T-cell (primary cell): ENCODE measurements at regions not wholly inside any gene's neighbourhood (a gene's known extent, or its start where the extent isn't known, plus 50 kb on each side); places are given as distances from the start of the nearest gene placed in this dataset.
A peak's percentile ranks its signal among the peaks of the same experiment; 100 is the strongest.

Source experiments
- ATAC-seq, 4 experiments: fragments of 200-7000 bp in 3 of 4; fragments of 150-1000 bp in 1 of 4; cut with Tn5 transposase; replicated peaks in 1 of 4; 1 replicate in 3 of 4; 2 replicates in 1 of 4; pipeline ENCODE4 v1.10.0; 2021; ENCODE audit warnings: moderate library complexity in 3 of 4, mild to moderate bottlenecking in 2 of 4, moderate number of reproducible peaks in 1 of 4
- CTCF ChIA-PET, 2 donors: fragments of 300-600 bp; sonication (Branson Sonifier 250); formaldehyde crosslinking; loops; one replicate each; lab custom pipeline; 2022; ENCODE audit warnings: antibody characterized with exemption in 2 of 2; lab: Charles Lee
- POLR2A ChIA-PET, 2 donors: fragments of 300-600 bp; sonication (Branson Sonifier 250); formaldehyde crosslinking; loops; one replicate each; lab custom pipeline; 2022; ENCODE audit warnings: antibody characterized with exemption in 2 of 2; lab: Charles Lee
- DNase-seq, 35 experiments: peaks; one replicate each; pipeline versions ENCODE4 v3.0.0 to v3.0.0-alpha.2; 2013 to 2023
- H3K27ac ChIP-seq: one replicate; pipeline ENCODE4 v1.5.1; 2013; ENCODE audit warnings: low read length
- H3K27me3 ChIP-seq, 2 experiments: replicated peaks in 1 of 2; 1 replicate in 1 of 2; 2 replicates in 1 of 2; pipeline versions ENCODE4 v1.6.1 to v1.7.0; 2013; ENCODE audit warnings: low read length in 1 of 2, mixed read lengths in 1 of 2; ENCODE audit not compliant: control insufficient read depth in 2 of 2, insufficient read depth in 2 of 2; ENCODE audit errors: extremely low read depth in 1 of 2
- H3K36me3 ChIP-seq, 2 donors: 1 replicate in 1 of 2; 2 replicates in 1 of 2; pipeline versions ENCODE4 v1.6.1 to v1.7.0; 2013; ENCODE audit warnings: low read length in 1 of 2; ENCODE audit not compliant: control insufficient read depth in 2 of 2, insufficient read depth in 1 of 2; ENCODE audit errors: extremely low read depth in 1 of 2
- H3K4me1 ChIP-seq, 2 experiments: 1 replicate in 1 of 2; 2 replicates in 1 of 2; pipeline versions ENCODE4 v1.6.1 to v1.7.0; 2013; ENCODE audit warnings: low read length in 2 of 2, mixed read lengths in 1 of 2; ENCODE audit not compliant: insufficient read depth in 2 of 2, control insufficient read depth in 1 of 2; ENCODE audit errors: extremely low read depth in 1 of 2
- H3K4me3 ChIP-seq, 2 donors: 1 replicate in 1 of 2; 2 replicates in 1 of 2; pipeline versions ENCODE4 v1.5.1 to v1.7.0; 2013; ENCODE audit warnings: mild to moderate bottlenecking in 2 of 2, low read length in 1 of 2, moderate library complexity in 1 of 2; ENCODE audit not compliant: control insufficient read depth in 1 of 2; ENCODE audit errors: extremely low read depth in 1 of 2
- H3K9me3 ChIP-seq: 2 replicates; pipeline ENCODE4 v1.7.0; 2013
- H3K27ac Mint-ChIP-seq, 2 donors: one replicate each; pipeline ENCODE4 v1.8.0; 2020 to 2021; ENCODE audit warnings: mild to moderate bottlenecking in 2 of 2, mixed read lengths in 2 of 2
- H3K27me3 Mint-ChIP-seq, 2 donors: one replicate each; pipeline ENCODE4 v1.8.0; 2021 to 2022; ENCODE audit warnings: mixed read lengths in 2 of 2
- H3K36me3 Mint-ChIP-seq: one replicate; pipeline ENCODE4 v1.8.0; 2021; ENCODE audit warnings: mixed read lengths
- H3K4me1 Mint-ChIP-seq, 3 donors: one replicate each; pipeline ENCODE4 v1.8.0; 2020 to 2022; ENCODE audit warnings: mixed read lengths in 3 of 3, mild to moderate bottlenecking in 1 of 3
- H3K4me3 Mint-ChIP-seq, 3 donors: one replicate each; pipeline ENCODE4 v1.8.0; 2020 to 2022; ENCODE audit warnings: mild to moderate bottlenecking in 3 of 3, mixed read lengths in 3 of 3, moderate library complexity in 3 of 3
- H3K9me3 Mint-ChIP-seq, 3 donors: one replicate each; pipeline ENCODE4 v1.8.0; 2020 to 2022; ENCODE audit warnings: mixed read lengths in 3 of 3
- WGBS: methylation state at CpG from one replicate; pipeline ENCODE4 v1.1.5; 2013; ENCODE audit warnings: missing lambda C conversion rate; ENCODE audit not compliant: insufficient coverage; 5-methylcytosine and 5-hydroxymethylcytosine counted together

GRCh38 chr12:24705741-24706358 lies 243.1 kb downstream of the BCAT1 start:
- DNase-seq, result peak in 1 of 35 experiments; percentile 12
- Mint-ChIP-seq H3K36me3 (peaks cover 2% of the 10 kb centered on the region), H3K4me1 (peaks cover 0 to 3% (median 0%) of the 10 kb centered on the region in 3 donors), H3K27ac (no peak overlapping the region), H3K9me3 (no peaks in the 10 kb centered on the region), H3K4me3 (no peak overlapping the region), H3K27me3 (no peaks in the 10 kb centered on the region)
- WGBS, result 20% methylated on average over 1 of the region's 4 CpGs
- Histone ChIP-seq H3K9me3 (no peaks in the 10 kb centered on the region), H3K4me1 (no peaks in the 10 kb centered on the region), H3K4me3 (no peak overlapping the region), H3K27ac (no peak overlapping the region), H3K27me3 (no peaks in the 10 kb centered on the region), H3K36me3 (no peaks in the 10 kb centered on the region)
- ATAC-seq, result no peak
- POLR2A ChIA-PET, result no interaction called here
- CTCF ChIA-PET, result no interaction called here

- H3K9me3 Mint-ChIP-seq, result no peaks in the 10 kb centered on the region
- Histone ChIP-seq H3K9me3 (no peaks in the 10 kb centered on the region), H3K27me3 (no peaks in the 10 kb centered on the region), H3K4me3 (no peak overlapping the region), H3K27ac (no peak overlapping the region), H3K4me1 (no peaks in the 10 kb centered on the region), H3K36me3 (no peaks in the 10 kb centered on the region)
- no peak for DNase-seq
- WGBS, result 29% methylated on average over 1 of the region's 2 CpGs
- POLR2A ChIA-PET, result no interaction called here
- H3K27ac Mint-ChIP-seq, result no peak overlapping the region
- peaks cover 2% of the 10 kb centered on the region for H3K36me3 Mint-ChIP-seq
- no peak for ATAC-seq
- no peaks in the 10 kb centered on the region for H3K27me3 Mint-ChIP-seq
- CTCF ChIA-PET, result no interaction called here
- H3K4me3 Mint-ChIP-seq, result no peak overlapping the region
- peaks cover 0 to 3% (median 0%) of the 10 kb centered on the region in 3 donors for H3K4me1 Mint-ChIP-seq
Measured at GRCh38 chr12:24705216-24705615, 243.7 kb downstream of the BCAT1 start.

GRCh38 chr12:24701343-24701742 lies 247.6 kb downstream of the BCAT1 start:
- CTCF ChIA-PET, result no interaction called here
- DNase-seq, result no peak
- Histone ChIP-seq H3K9me3 (no peaks in the 10 kb centered on the region), H3K4me1 (no peaks in the 10 kb centered on the region), H3K4me3 (no peak overlapping the region), H3K27me3 (no peaks in the 10 kb centered on the region), H3K36me3 (no peaks in the 10 kb centered on the region), H3K27ac (no peak overlapping the region)
- H3K27me3 Mint-ChIP-seq, result no peaks in the 10 kb centered on the region
- H3K4me3 Mint-ChIP-seq, result no peak overlapping the region
- peaks cover 0 to 3% (median 0%) of the 10 kb centered on the region in 3 donors for H3K4me1 Mint-ChIP-seq
- no peaks in the 10 kb centered on the region for H3K9me3 Mint-ChIP-seq
- POLR2A ChIA-PET, result no interaction called here
- H3K27ac Mint-ChIP-seq, result no peak overlapping the region
- peaks cover 2% of the 10 kb centered on the region for H3K36me3 Mint-ChIP-seq
- ATAC-seq, result no peak
- no CpG with 5 or more reads among the region's 3 CpGs for WGBS

- ATAC-seq (no peak), DNase-seq (no peak)
- no peak overlapping the region for H3K4me3 ChIP-seq
- Mint-ChIP-seq H3K27me3 (no peaks in the 10 kb centered on the region), H3K36me3 (peaks cover 2% of the 10 kb centered on the region), H3K9me3 (no peaks in the 10 kb centered on the region), H3K4me1 (no peaks in the 10 kb centered on the region), H3K4me3 (no peak overlapping the region), H3K27ac (no peak overlapping the region)
- H3K9me3 ChIP-seq, result no peaks in the 10 kb centered on the region
- ChIA-PET CTCF (no interaction called here), POLR2A (no interaction called here)
- H3K27me3 ChIP-seq, result no peaks in the 10 kb centered on the region
- H3K27ac ChIP-seq, result no peak overlapping the region
- H3K36me3 ChIP-seq, result no peaks in the 10 kb centered on the region
- no CpG with 5 or more reads among the region's 2 CpGs for WGBS
- H3K4me1 ChIP-seq, result no peaks in the 10 kb centered on the region
Measured at GRCh38 chr12:24698972-24699371, 249.9 kb downstream of the BCAT1 start.

- POLR2A ChIA-PET, result no interaction called here
- Histone ChIP-seq H3K4me3 (no peak overlapping the region), H3K9me3 (no peaks in the 10 kb centered on the region), H3K27me3 (no peaks in the 10 kb centered on the region), H3K4me1 (no peaks in the 10 kb centered on the region), H3K36me3 (no peaks in the 10 kb centered on the region), H3K27ac (no peak overlapping the region)
- peaks cover 2% of the 10 kb centered on the region for H3K36me3 Mint-ChIP-seq
- H3K4me3 Mint-ChIP-seq, result no peak overlapping the region
- no peaks in the 10 kb centered on the region for H3K9me3 Mint-ChIP-seq
- CTCF ChIA-PET, result no interaction called here
- H3K4me1 Mint-ChIP-seq, result no peaks in the 10 kb centered on the region
- DNase-seq (no peak), ATAC-seq (no peak)
- WGBS, result no CpG with 5 or more reads among the region's 2 CpGs
- no peak overlapping the region for H3K27ac Mint-ChIP-seq
- H3K27me3 Mint-ChIP-seq, result peaks cover 0 to 1% of the 10 kb centered on the region in 2 donors
Measured at GRCh38 chr12:24697769-24698168, 251.1 kb downstream of the BCAT1 start.

GRCh38 chr12:24697295-24697694 lies 251.6 kb downstream of the BCAT1 start:
- Mint-ChIP-seq H3K4me1 (no peaks in the 10 kb centered on the region), H3K27ac (no peak overlapping the region), H3K9me3 (no peaks in the 10 kb centered on the region), H3K36me3 (peaks cover 2% of the 10 kb centered on the region), H3K4me3 (no peak overlapping the region), H3K27me3 (peaks cover 0 to 3% of the 10 kb centered on the region in 2 donors)
- WGBS, result 67% methylated on average over 1 of the region's 2 CpGs
- Histone ChIP-seq H3K9me3 (no peaks in the 10 kb centered on the region), H3K27ac (no peak overlapping the region), H3K4me1 (no peaks in the 10 kb centered on the region), H3K27me3 (no peaks in the 10 kb centered on the region), H3K36me3 (no peaks in the 10 kb centered on the region), H3K4me3 (no peak overlapping the region)
- ChIA-PET POLR2A (no interaction called here), CTCF (no interaction called here)
- ATAC-seq, result no peak
- DNase-seq, result no peak

GRCh38 chr12:24696800-24697199 lies 252.1 kb downstream of the BCAT1 start:
- Mint-ChIP-seq H3K27ac (no peak overlapping the region), H3K4me3 (no peak overlapping the region), H3K36me3 (peaks cover 2% of the 10 kb centered on the region), H3K27me3 (peaks cover 0 to 3% of the 10 kb centered on the region in 2 donors), H3K4me1 (no peaks in the 10 kb centered on the region), H3K9me3 (no peaks in the 10 kb centered on the region)
- Histone ChIP-seq H3K27me3 (no peaks in the 10 kb centered on the region), H3K36me3 (no peaks in the 10 kb centered on the region), H3K4me3 (no peak overlapping the region), H3K27ac (no peak overlapping the region), H3K4me1 (no peaks in the 10 kb centered on the region), H3K9me3 (no peaks in the 10 kb centered on the region)
- ChIA-PET POLR2A (no interaction called here), CTCF (no interaction called here)
- 100% methylated on average over 2 of the region's 6 CpGs for WGBS
- DNase-seq (no peak), ATAC-seq (no peak)
